ENCODE measurements at regions not wholly inside any gene's neighbourhood (a gene's known extent, or its start where the extent isn't known, plus 50 kb on each side); places are given as distances from the start of the nearest gene placed in this dataset.
"Not testable (repeated sequence)": the region's sequence is repeated elsewhere in the genome, so short reads cannot be mapped to it uniquely, and the experiment has no call there.

DNA sequence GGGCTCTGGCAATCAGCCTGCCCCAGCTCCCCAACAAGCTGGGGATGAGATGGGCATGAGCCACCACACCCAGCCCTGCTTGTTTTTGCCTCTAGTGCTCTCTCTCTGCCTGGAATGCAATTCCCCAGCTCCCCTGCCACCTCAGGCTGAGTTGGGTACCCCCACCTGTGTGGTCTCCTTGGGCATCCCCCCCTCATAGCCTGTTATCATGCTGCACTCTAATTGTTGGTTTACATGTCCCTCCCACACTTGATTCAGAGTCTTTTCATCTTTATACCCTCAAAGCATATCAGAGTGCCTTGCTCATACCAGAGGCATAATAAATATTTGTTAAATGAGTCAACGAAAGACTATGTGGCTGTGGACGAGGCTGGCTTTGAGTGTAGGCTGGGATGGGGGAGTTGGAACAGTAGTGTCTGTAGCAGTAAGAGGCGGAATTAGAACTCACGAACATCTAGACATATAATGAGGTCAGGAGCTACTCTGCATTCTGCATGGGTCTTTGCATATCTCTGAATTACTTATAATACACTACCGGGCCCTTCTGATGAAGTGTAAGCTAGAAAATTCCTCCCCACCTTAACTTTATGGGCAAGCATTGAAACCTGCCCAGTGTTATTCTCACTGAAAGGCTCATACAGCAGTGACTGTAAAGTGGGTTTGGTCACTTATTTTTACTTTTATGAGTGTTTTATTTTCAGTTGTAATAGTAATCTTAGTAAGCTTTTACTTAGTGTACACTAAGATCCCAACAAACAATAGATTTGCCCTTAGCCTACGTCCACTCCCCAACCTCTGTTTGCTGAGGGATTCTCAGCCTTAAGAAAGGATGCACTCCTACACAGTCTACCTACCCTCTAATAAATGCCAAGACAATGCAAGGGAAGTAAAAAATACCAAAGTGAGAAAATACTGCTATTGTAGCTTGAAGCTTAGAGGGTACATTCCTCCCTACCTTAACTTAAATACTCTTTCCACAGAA, 58.7 kb downstream of the EDN1 start:
- no peak for DNase-seq

DNA sequence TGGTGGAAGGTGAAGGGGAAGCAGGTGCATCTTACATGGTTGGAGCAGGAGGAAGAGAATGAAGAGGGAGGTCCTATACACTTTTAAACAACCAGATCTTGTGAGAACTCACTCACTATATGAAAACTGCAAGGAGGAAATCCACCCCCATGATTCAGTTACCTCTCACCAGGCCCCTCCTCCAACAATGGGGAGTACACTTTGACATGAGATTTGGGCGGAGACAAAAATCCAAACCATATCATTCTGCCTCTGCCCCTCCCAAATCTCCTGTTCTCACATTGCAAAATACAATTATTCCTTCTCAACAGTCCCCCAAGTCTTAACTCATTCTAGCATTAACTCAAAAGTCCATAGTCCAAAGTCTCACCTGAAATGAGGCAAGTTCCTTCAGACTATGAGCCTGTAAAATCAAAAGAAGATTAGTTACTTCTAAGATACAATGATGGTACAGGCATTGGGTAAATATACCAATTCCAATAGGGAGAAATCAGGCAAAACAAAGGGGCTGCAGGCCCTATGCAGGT, 60.5 kb downstream of the EDN1 start:
- no peak for DNase-seq

DNA sequence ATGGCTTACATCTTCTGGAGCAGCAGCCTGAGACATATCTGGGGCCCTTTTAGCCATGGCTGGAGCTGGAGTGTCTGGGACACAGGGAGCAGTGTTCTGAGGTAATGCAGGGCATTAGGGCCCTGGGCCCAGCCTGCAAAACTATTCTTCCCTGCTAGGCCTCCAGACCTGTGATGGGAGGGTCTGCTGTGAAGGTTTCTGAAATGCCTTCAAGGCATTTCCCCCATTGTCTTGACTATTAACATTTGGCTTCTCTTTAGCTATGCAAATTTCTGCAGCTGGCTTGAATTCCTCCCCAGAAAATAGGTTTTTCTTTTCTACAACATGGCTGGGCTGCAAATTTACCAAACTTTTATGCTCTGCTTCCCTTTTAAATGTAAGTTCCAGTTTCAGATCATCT, 61.5 kb downstream of the EDN1 start:
- DNase-seq: no peak

DNA sequence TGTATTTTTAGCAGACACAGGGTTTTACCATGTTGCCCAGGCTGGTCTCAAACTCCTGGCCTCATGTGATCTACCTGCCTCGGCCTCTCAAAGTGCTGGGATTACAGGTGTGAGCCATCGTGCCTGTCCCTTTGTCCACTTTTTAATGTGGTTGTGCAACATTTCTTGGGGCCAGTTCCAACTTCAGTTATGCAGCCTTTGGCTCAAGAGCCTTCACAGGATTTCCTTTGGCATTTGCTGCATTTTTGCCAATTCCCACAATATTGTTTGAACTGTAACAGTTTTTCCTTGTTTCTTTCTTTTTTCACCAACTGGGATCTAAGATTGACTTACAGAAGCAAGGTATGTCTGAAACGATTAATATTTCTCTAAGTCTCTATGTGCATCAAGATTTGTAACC, 63.6 kb downstream of the EDN1 start:
- no peak for DNase-seq

DNA sequence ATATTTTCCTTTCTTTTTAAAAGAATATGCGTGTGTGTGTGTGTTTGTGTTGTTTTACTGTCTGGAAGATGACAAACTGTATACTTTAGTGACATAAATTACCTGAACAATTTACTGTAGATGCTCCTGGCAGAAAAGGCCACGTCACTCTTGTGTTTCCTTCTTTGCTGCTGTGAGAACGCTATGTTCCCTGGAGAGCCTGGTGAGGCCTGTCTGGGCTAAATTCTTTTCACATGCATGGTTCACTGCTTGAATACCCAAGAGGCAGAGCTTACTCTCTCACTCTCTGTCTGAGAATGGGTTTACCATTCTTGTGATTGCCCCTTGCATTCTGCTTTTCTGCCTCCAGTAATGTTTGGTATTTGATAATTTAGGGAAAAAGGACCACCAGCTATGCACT, 64.3 kb downstream of the EDN1 start:
- DNase-seq: peak; percentile 55

DNA sequence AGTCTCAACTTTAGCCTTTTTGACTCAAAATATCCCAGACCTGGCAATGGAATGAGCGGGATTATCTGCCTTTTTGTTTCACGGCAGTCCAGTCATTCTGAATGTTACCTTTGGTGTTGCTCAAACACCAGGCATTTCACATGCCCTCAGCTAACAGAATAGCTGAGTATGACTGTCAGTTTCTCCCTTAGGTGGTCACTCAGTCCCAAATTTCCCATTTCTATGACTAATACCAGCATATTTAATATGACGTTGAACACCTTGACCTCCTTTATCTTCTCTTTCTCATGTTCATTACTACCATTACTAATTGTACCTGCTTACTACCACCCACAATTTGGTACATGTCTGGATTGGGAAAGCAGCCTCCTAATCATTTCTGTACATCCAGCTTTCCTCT, 65.2 kb downstream of the EDN1 start:
- DNase-seq: no peak

DNA sequence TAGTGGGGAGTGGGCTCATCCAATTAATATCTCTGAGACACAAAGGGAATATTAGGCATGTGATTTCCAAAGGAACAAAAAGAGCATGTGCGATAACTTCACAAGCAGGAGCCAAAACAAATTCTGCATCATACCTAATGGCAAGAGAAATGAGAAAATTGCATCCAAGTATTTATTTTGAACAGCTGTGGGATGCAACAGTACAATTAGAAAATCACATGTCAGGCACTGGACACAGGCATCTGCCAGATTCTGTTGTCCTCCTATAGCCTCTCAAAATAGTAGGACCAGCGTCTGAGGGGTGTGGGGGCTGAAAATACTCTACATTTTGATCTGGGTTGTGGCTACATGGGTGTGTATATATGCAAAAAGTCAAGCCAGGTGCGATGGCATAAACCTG, 66.3 kb downstream of the EDN1 start:
- no peak for DNase-seq

DNA sequence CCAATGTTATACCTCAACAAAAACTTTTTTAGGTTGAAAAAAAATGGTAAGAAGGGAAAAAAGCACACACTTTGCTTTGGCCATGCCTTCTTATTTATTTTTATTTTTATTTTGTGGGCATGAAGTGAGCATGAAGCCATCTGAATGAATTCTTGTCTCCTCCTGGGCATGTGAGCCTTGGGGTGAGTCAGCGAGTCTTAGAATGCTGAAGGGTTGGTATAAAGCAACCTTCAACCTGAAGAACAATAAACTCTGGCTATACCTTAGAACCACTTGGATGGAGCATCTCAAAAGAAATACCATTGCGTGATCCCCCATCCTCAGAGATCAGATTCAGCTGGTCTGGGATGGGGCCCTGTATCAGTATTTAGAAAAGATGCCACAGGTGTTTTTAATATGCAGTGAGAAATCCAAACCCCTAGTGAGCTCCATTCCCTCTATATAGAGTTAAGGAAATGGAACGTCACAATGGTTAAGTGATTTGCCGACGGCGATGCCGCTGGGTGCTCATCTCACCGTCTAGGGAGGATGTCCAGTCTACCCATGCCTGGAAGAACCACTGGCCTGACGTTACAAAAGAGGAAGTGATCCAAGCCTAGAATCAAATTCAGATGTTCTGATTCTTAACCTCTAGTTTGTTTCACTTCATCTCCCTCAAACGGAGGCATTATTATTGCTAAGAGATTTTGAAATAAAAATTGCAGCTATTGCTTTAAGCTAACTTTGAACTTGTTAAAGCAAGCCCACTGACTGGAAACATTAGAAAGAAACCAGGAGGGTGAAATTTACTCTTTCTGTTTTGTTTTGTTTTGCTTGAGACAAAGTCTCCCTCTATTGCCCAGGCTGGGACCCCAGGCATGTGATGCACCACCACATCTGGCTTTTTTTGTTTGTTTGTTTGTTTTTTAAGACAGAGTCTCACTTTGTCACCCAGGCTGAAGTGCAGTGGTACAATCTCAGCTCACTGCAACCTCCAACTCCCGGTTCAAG, 67.1 kb downstream of the EDN1 start:
- no peak for DNase-seq

DNA sequence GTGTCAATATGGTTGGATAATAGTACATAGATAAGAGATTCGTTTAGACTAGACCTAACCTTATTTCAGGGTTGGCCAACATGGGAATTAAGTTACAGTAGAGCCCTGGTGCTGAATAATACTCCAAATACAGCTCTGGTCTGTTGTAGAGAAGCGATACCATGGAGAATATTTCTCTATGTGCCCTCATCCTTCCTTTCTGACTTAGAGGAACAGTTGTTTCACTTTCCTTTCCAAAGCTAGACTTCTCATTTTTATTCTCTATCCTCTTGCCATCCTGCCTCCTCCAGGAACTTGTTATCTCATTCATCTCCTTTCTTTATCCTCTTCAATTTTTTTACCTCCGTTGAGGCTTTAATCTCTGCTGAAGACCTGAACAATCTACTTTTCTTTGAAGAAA, 68.9 kb downstream of the EDN1 start:
- no peak for DNase-seq

DNA sequence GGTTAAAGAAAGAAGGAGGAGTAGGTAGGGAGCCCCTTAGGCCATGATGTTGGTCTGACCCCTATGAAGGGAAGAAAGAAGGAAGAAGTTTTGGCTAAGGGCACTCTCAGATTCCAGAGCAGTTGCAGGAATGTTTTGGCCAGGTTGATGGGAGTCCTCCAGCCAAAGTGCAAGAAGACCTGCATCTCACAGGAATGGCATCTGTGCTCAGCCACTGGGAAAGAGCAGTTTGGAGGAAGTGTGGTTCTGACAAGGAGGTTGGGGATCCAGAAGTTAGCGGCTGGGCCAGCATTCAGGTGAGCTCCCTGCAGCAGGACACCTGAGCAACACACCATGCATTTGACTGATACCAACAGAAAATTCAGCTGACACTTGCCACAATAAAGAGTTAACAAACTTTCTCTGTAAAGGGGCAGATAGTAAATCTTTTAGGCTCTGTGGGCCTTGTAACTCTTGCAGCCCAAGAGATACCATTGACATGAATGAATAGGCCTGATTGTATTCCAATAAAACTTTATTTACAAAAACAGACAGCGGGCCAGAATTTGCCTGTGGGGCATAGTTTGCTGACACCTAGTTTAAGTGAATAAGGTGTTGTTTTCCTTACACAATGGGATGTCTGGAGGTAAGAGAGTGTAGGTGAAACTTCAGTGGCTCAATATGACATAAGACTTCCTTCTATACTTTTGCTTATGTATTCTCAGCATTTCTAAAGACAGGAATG, 71.0 kb downstream of the EDN1 start:
- DNase-seq: no peak

DNA sequence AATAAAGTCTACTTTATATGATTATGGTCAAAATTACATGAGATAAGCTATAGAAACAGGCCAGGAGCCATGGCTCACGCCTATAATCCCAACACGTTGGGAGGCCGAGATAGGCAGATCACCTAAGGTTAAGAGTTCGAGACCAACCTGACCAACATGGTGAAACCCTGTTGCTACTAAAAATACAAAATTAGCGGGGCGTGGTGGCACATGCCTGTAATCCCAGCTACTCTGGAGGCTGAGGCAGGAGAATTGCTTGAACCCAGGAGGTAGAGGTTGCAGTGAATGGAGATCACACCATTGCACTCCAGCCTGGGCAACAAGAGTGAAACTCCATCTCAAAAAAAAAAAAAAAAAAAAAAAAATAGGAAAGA, 73.1 kb downstream of the EDN1 start:
- not testable (repeated sequence) for DNase-seq

DNA sequence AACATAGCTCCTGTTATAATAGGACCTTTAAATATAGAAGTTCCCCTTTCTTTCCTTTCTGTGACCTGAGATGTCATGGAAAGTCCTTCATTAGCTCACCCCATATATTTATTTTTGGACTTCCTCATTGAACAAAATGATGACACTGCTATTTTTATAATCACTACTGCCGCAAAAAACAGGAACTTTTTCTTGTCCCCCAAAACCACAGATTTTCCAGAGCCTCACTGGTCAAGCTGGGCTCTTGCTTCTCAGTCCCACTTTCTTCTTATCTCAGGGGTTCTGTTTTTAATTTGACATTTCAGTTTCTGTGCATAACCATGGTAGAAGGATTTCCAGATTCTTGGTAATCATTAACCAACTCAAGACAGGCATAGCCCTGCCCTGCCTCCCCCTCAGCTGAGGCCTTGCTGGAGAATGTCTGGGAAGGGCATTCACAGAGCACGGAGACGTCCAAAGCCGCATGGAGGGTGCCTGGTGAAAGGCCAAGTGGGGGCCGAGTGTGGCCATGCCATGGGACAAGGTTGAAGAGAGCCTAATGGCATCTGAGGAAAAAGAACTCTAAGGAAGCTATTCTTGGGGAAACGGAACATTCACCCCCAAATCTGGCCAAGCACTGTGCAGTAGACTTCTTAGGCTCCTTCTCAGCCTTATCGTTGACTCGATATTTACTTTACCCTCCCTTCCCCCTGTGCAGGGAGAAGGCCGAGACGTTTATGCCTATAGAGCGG, 73.7 kb downstream of the EDN1 start:
- no peak for DNase-seq

DNA sequence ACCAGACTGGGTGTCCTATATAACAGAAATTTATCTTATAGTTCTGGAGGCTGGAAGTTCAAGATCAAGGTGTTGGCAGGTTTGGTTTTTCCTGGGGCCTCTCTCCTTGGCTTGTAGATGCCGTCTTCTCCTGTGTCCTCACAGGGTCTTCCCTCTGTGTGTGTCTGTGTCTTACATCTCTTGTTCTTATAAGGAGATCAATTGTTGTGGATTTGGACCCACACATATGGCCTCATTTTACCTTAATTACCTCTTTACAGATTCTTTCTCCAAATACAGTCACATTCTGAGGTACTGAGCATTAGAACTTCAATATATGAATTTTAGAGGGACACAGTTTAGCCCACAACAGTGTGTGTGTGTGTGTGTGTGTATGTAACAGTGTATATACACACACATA, 74.5 kb downstream of the EDN1 start:
- no peak for DNase-seq

DNA sequence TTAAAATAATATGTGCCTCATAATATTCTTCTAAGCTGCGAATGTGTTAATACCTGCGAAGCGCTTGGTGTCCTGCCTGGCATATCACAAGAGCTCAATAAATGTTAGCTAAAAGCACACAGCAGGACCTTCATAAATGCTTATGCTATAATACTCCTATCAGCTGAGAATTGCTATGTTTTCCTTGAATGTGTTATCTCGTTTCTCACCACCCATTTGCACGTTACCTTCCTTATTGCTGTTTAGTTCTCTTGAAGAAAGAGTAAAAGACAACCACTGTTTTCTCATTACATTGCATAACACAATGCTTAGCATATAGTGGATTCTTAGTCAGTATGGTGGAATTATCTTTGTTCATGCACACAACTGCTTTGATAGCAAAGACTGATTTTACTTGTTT, 76.6 kb downstream of the EDN1 start:
- DNase-seq: no peak

DNA sequence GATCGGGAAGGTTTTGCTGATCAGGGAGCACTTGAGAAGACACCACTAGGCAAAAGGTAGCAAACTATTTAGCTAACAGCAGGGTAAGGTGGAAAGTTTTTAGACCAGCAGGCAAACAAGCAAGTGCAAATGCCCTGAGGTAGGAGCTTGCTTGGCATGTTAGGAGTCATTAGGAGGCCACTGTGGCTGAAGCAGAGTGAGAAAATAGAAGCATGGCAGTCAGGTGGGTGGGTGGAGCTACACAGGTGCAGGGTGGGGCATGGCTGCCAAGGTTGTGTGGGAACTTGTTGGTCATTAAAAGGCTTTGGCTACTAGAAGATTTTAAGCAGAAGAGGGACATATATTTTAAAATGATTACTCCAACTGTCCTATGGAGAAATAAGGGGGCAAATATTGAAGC, 77.3 kb downstream of the EDN1 start:
- DNase-seq: no peak

DNA sequence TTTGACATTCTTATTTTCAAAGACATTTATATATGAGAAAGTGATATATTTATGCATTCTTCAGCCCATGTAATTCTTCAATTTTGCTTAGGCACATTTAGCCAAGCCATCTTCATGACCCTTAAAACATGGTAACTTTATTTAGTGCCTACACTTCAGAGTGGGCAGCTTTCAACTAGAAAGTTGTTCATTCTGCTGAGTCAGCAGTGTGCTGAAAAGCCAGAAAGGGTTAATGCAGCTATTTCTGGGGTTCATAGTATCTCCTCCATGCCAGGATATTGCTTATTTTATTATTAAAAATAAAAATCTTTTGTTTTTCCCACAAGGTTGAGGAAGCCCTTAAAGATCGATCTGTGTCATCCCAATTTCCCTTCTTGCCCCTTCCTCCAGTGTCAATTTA, 79.2 kb downstream of the EDN1 start:
- no peak for DNase-seq

DNA sequence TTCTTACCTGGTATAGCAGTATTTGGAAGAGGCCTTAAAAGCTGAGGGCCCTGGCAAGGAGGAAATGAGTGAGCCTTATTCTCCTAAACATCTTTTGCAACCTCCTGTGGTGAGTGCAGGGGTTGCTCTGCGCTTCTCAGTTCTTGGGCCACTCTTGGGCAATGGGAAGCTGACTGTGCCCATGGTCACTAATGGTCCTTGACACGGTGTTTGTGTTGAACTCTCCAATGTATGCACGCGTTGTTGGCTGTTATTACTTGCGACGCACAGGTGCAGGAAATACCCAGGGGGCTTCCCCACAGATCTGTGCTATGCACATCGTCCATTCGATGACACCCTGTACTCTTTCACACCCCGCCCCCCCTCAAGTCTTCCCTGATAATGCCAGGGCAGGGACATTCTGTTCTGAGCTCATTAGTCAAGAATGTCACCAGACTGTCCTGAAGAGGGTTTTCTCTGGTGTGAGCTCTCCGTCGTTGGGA, 79.7 kb downstream of the EDN1 start:
- no peak for DNase-seq

DNA sequence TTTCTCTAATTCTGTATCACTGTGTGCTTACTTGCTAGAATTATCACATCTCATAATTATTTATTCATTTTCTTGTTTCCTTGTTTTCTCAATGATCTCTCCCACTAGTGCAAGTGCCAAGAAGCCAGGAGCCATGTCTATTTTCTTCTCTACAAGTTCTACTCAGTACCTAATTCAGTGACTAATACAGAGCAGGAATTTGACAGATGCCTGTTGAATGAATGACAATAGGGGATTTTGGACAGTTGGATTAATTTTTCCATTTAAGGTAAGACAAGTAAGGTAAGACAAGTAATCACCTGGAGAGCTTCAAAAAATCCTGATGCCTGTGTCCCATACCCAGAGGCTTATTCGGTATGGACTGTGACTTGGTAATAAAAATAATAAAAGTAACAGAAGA, 81.0 kb downstream of the EDN1 start:
- no peak for DNase-seq

DNA sequence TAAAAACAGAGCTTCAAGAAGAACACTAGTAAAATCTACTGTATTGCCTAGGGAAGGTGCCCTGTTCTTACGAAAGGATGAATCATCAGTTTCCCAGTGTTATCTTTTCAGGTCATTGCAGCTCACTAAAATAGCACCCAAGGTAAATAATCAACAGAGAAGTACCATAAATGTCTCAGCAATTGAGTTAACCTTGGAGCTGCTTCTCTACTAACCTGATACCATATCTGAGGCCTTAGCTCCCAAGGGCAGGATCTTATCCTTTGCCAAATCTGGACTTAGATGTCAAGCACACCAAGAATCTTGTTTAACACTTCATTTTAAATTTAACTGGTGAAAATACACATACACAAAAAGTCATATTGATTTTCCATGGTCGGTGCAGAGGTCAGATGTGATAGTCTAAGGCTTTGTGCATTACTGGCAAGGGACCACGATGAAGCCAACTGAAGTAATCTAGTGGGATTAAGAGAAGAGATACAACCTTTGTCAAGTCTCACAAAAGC, 81.5 kb downstream of the EDN1 start:
- no peak for DNase-seq

DNA sequence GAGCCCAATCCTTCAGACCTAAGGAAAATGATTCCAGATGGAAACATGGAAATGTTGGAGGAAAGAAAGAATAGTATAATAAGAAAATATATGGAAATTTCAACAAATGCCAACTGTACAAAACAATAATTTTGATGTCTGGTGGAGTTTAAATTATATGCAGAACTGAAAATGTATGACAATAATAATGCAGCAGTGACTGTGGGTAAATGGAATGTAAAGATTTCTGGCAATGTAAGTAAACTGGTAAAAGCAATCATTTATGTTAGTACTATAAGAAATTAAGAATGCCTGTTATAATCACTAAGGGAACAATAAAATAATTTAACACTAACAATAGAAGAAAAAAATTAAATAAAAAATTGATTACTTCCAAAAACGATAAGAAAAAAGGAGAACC, 89.0 kb downstream of the EDN1 start:
- DNase-seq: no peak

DNA sequence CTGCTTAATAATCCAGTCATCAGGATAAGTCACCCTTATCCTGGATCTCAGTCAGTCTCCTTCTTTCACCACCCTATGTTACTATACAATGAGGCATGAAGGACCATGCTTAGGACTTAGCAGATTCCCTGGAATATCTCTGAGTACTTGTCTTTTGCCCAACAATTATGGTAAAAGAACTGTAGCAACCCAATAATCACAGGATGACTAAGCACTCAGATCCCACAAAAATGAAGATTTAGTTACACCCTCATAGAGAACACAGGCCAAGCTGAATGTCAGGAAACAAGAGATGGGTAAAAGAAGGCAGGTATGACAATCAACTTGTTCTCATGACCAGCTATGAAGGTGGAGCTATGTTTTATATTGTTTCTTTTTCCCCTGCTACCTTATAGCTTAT, 91.4 kb downstream of the EDN1 start:
- no peak for DNase-seq

DNA sequence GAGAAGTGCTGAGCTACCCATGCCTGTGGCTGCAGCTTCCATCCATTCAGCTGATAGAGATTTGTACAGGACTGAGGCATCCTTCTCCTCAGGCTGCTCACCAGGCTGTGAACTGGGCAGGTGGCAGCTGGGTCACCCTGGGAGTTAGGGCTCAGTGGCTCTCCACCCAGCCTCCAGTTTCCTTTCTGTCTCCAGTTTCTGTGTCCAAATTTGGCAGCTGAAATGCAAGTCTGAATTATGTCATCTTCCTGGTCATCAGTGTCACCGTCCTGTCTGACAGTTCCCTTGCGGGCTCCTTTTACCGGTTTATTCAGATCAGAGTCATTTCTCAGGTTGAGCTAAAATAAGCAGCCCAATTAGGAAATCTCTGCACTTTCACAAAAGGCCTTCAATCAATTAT, 93.3 kb downstream of the EDN1 start:
- no peak for DNase-seq

Data from NCI-H2171 treated with DMSO at 0.1 percent for 48 hours (cell line).